ENCODE measurements at regions not wholly inside any gene's neighbourhood (a gene's known extent, or its start where the extent isn't known, plus 50 kb on each side); places are given as distances from the start of the nearest gene placed in this dataset.

- DNase-seq = no peak
- TF ChIP-seq POLR2A (IDR thresholded peaks at IDR 0.05) (no peak), POLR2AphosphoS5 (IDR thresholded peaks at IDR 0.05) (no peak), CTCF (IDR thresholded peaks at IDR 0.05) (no peak), EP300 (IDR thresholded peaks at IDR 0.05) (no peak)
- H3K36me3 ChIP-seq = no peaks in the 10 kb centered on the region
- H3K27ac ChIP-seq = no peak overlapping the region
- H3K27me3 ChIP-seq = no peaks in the 10 kb centered on the region
- WGBS, 2 donors = 67 to 68% methylated on average over 11 of the region's 11 CpGs
- no peaks in the 10 kb centered on the region for H3K9me3 ChIP-seq
- H3K4me1 ChIP-seq = peaks cover 0 to 4% (median 1%) of the 10 kb centered on the region in 4 donors
- no peak overlapping the region for H3K4me3 ChIP-seq
- no peak for ATAC-seq (ENCODE audit: low FRiP score in 2 of 2)
Measured at GRCh38 chr6:14442242-14442641, 324.7 kb downstream of the CD83 start.

- H3K4me3 ChIP-seq = no peak overlapping the region
- ATAC-seq (ENCODE audit: low FRiP score in 2 of 2) = no peak
- H3K36me3 ChIP-seq = no peaks in the 10 kb centered on the region
- DNase-seq = no peak
- H3K9me3 ChIP-seq = no peaks in the 10 kb centered on the region
- TF ChIP-seq EP300 (IDR thresholded peaks at IDR 0.05) (no peak), POLR2A (IDR thresholded peaks at IDR 0.05) (no peak), CTCF (IDR thresholded peaks at IDR 0.05) (no peak), POLR2AphosphoS5 (IDR thresholded peaks at IDR 0.05) (no peak)
- no peak overlapping the region for H3K27ac ChIP-seq
- no peaks in the 10 kb centered on the region for H3K27me3 ChIP-seq
- peaks cover 0 to 4% (median 1%) of the 10 kb centered on the region in 4 donors for H3K4me1 ChIP-seq
- 92 to 93% methylated on average over 4 of the region's 4 CpGs for WGBS, 2 donors
Measured at GRCh38 chr6:14443629-14444268, 326.2 kb downstream of the CD83 start.

- Histone ChIP-seq H3K4me3 (no peak overlapping the region), H3K4me1 (peaks cover 0 to 5% (median 1%) of the 10 kb centered on the region in 4 donors), H3K9me3 (no peaks in the 10 kb centered on the region), H3K27me3 (no peaks in the 10 kb centered on the region), H3K27ac (no peak overlapping the region), H3K36me3 (no peaks in the 10 kb centered on the region)
- 51 to 62% methylated on average over 3 of the region's 3 CpGs for WGBS, 2 donors
- ATAC-seq (ENCODE audit: low FRiP score in 2 of 2) (no peak), DNase-seq (no peak)
- no peak for TF ChIP-seq EP300 (IDR thresholded peaks at IDR 0.05)
Measured at GRCh38 chr6:14444295-14444972, 326.9 kb downstream of the CD83 start.

- no peak overlapping the region for H3K4me3 ChIP-seq
- no peak for TF ChIP-seq EP300 (IDR thresholded peaks at IDR 0.05)
- TF ChIP-seq CTCF (IDR thresholded peaks at IDR 0.05) = no peak
- no peak for TF ChIP-seq POLR2AphosphoS5 (IDR thresholded peaks at IDR 0.05)
- no peak for TF ChIP-seq POLR2A (IDR thresholded peaks at IDR 0.05)
- ATAC-seq (ENCODE audit: low FRiP score in 2 of 2) (no peak), DNase-seq (no peak)
- H3K27ac ChIP-seq = no peak overlapping the region
- no peaks in the 10 kb centered on the region for H3K27me3 ChIP-seq
- no peaks in the 10 kb centered on the region for H3K36me3 ChIP-seq
- peaks cover 0 to 5% (median 0%) of the 10 kb centered on the region in 4 donors for H3K4me1 ChIP-seq
- WGBS, 2 donors = 94 to 98% methylated on average over 2 of the region's 2 CpGs
- no peaks in the 10 kb centered on the region for H3K9me3 ChIP-seq
Measured at GRCh38 chr6:14447240-14447639, 329.7 kb downstream of the CD83 start.

- WGBS, 2 donors = 87 to 88% methylated on average over 1 of the region's 1 CpG
- Histone ChIP-seq H3K4me3 (no peak overlapping the region), H3K27me3 (no peaks in the 10 kb centered on the region), H3K36me3 (no peaks in the 10 kb centered on the region), H3K27ac (no peak overlapping the region), H3K9me3 (no peaks in the 10 kb centered on the region), H3K4me1 (peaks cover 0 to 5% (median 0%) of the 10 kb centered on the region in 4 donors)
- DNase-seq (no peak), ATAC-seq (ENCODE audit: low FRiP score in 2 of 2) (no peak)
- no peak for TF ChIP-seq POLR2AphosphoS5 (IDR thresholded peaks at IDR 0.05)
- TF ChIP-seq CTCF (IDR thresholded peaks at IDR 0.05) = no peak
- TF ChIP-seq POLR2A (IDR thresholded peaks at IDR 0.05) = no peak
- no peak for TF ChIP-seq EP300 (IDR thresholded peaks at IDR 0.05)
Measured at GRCh38 chr6:14448246-14448645, 330.7 kb downstream of the CD83 start.

Measured in upper lobe of left lung (tissue), 6 donors.